Neural cell (in vitro differentiated cells): ENCODE measurements at regions not wholly inside any gene's neighbourhood (a gene's known extent, or its start where the extent isn't known, plus 50 kb on each side); places are given as distances from the start of the nearest gene placed in this dataset.

ENCODE experiments used
- POLR2AphosphoS5 ChIP-seq: IDR thresholded peaks from 2 replicates; pipeline ENCODE4 v1.6.1; 2012
- TF ChIP-seq, protein P1 (sequence below): fragments of 450-650 bp; IDR thresholded peaks from 2 replicates; pipeline ENCODE4 v1.5.1; 2014; ENCODE audit warnings: antibody characterized with exemption, mild to moderate bottlenecking, moderate library complexity; ENCODE audit not compliant: poor library complexity, severe bottlenecking

DNA sequence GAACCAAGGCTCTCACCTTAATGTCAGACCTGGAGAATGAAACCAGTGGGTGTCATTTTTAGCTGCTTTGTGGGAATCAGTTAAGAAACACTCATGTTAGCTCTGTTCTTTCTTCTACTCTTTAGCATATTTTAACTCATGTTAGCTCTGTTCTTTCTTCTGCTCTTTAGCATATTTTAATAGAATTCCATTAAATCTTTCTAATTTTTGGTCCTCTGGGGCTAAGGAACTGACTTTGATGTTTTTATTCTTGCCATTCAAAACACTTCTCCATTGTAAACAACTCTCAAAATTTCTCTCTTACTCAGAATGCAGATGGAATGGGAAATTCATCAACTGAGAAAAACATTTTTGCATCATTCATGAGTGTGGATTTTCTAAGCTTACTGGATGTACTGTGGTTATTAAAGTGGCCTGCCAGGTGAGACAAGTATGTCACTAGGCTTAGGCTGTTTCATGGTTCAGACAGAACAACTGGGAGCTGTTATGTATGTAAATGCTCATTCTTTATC is 680.6 kb downstream of the ROBO2 start:
- TF ChIP-seq, protein P1, sequence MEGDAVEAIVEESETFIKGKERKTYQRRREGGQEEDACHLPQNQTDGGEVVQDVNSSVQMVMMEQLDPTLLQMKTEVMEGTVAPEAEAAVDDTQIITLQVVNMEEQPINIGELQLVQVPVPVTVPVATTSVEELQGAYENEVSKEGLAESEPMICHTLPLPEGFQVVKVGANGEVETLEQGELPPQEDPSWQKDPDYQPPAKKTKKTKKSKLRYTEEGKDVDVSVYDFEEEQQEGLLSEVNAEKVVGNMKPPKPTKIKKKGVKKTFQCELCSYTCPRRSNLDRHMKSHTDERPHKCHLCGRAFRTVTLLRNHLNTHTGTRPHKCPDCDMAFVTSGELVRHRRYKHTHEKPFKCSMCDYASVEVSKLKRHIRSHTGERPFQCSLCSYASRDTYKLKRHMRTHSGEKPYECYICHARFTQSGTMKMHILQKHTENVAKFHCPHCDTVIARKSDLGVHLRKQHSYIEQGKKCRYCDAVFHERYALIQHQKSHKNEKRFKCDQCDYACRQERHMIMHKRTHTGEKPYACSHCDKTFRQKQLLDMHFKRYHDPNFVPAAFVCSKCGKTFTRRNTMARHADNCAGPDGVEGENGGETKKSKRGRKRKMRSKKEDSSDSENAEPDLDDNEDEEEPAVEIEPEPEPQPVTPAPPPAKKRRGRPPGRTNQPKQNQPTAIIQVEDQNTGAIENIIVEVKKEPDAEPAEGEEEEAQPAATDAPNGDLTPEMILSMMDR: no peak
- TF ChIP-seq POLR2AphosphoS5: no peak
